DND-41 (cell line): ENCODE measurements at regions not wholly inside any gene's neighbourhood (a gene's known extent, or its start where the extent isn't known, plus 50 kb on each side); places are given as distances from the start of the nearest gene placed in this dataset.

Experiments
- ATAC-seq: fragments of 200-7000 bp; cut with Tn5 transposase; 3 replicates; pipeline ENCODE4 v1.9.1; 2021; ENCODE audit warnings: low read depth; ENCODE audit not compliant: insufficient read depth
- DNase-seq: peaks from one replicate; pipeline ENCODE4 v3.0.0-alpha.2; 2020
- H2AFZ ChIP-seq: 2 replicates; pipeline ENCODE4 v1.6.0; 2012; ENCODE audit warnings: low read depth, low read length
- H3K27ac ChIP-seq: 2 replicates; pipeline ENCODE4 v1.5.1; 2012; ENCODE audit warnings: low read length, inconsistent platforms
- H3K27me3 ChIP-seq: fragments of 200-600 bp; sonication (generic); 2 replicates; pipeline ENCODE4 v1.6.0; 2012; ENCODE audit warnings: low read length, mild to moderate bottlenecking, inconsistent platforms; ENCODE audit not compliant: insufficient read depth, poor library complexity
- H3K36me3 ChIP-seq: 2 replicates; pipeline ENCODE4 v1.5.1; 2012; ENCODE audit warnings: low read length, inconsistent platforms; ENCODE audit not compliant: insufficient read depth
- H3K4me1 ChIP-seq: 2 replicates; pipeline ENCODE4 v1.5.1; 2012; ENCODE audit warnings: mild to moderate bottlenecking, low read length; ENCODE audit not compliant: insufficient read depth
- H3K4me2 ChIP-seq: 2 replicates; pipeline ENCODE4 v1.6.0; 2012; ENCODE audit warnings: mild to moderate bottlenecking, moderate library complexity, low read length, inconsistent platforms; ENCODE audit not compliant: insufficient read depth
- H3K4me3 ChIP-seq, 2 experiments: fragments of 200-600 bp in 1 of 2; shearing (Covaris generic) in 1 of 2; 2 replicates each; pipeline ENCODE4 v1.5.1; 2012 to 2016; ENCODE audit warnings: inconsistent platforms in 2 of 2, low read length in 2 of 2, mild to moderate bottlenecking in 2 of 2, low read depth in 1 of 2, moderate library complexity in 1 of 2
- H3K79me2 ChIP-seq: 2 replicates; pipeline ENCODE4 v1.6.0; 2012; ENCODE audit warnings: low read length, inconsistent platforms; ENCODE audit not compliant: insufficient read depth
- H3K9ac ChIP-seq: 2 replicates; pipeline ENCODE4 v1.6.0; 2012; ENCODE audit warnings: low read depth, mild to moderate bottlenecking, inconsistent platforms, low read length, moderate library complexity
- H3K9me3 ChIP-seq: 2 replicates; pipeline ENCODE4 v1.5.1; 2012; ENCODE audit warnings: low read length, moderate library complexity, mild to moderate bottlenecking, inconsistent platforms; ENCODE audit not compliant: insufficient read depth, severe bottlenecking
- H4K20me1 ChIP-seq: 2 replicates; pipeline ENCODE4 v1.6.0; 2012; ENCODE audit warnings: low read length; ENCODE audit not compliant: insufficient read depth
- CTCF ChIP-seq: IDR thresholded peaks from 2 replicates; pipeline ENCODE4 v1.5.1; 2012; ENCODE audit warnings: borderline replicate concordance, low read length, moderate library complexity, mild to moderate bottlenecking; ENCODE audit not compliant: poor library complexity, severe bottlenecking; ENCODE audit errors: extremely low read depth
- EZH2 ChIP-seq: IDR thresholded peaks from 3 replicates; pipeline ENCODE4 v1.6.1; 2012; ENCODE audit warnings: borderline replicate concordance, low read depth, mild to moderate bottlenecking, moderate library complexity, low read length, inconsistent platforms; ENCODE audit not compliant: severe bottlenecking

DNA sequence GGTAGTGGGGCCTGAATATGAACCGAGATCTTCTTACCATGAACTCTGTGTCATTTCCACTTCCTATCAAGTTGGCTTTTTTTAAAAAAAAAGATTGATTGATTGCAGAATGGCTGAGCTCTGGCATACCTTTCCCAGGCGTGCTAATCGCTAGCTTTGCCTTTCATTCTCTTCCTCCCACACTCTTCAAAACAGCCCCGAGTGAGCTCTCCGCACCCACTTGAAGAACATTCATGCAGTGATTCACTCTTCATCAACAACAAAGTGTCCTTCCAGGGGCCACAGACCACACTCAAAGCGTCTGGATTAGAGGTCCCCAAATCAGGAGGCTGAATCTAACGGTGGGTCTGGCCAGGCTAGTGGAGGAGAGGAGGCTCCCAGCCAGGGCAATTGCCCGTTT is 96.3 kb upstream of the GALNT2 start:
- no peak overlapping the region for H3K4me2 ChIP-seq
- H4K20me1 ChIP-seq: no peaks in the 10 kb centered on the region
- no peak for TF ChIP-seq CTCF
- TF ChIP-seq EZH2: no peak
- H3K4me3 ChIP-seq: no peak overlapping the region
- DNase-seq: no peak
- no peak for ATAC-seq
- no peaks in the 10 kb centered on the region for H3K36me3 ChIP-seq
- no peak overlapping the region for H3K9ac ChIP-seq
- no peak overlapping the region for H3K27ac ChIP-seq
- H3K27me3 ChIP-seq: no peaks in the 10 kb centered on the region
- H3K79me2 ChIP-seq: no peaks in the 10 kb centered on the region
- peaks cover 2% of the 10 kb centered on the region for H3K9me3 ChIP-seq
- H2AFZ ChIP-seq: no peak overlapping the region
- H3K4me1 ChIP-seq: no peaks in the 10 kb centered on the region

DNA sequence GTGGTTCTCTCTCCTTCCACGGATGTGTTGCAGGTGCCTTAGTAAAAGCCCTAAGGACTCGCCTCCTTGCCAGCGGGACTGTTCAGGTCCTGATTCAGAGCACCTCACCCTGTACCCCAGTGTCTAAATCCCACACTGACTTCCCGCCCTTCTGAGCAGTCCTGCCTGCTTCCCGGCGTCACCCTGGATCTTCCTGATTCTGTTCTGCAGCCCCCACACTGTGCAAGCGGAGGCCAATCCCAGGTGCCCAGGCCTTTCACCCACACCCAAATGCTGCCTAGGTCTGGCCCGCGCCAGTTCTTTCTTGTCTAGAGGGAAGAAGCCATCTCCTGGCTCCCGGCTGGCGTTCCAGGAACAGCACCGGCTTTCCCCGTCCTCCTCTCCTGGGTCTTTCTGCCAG is 95.9 kb upstream of the GALNT2 start:
- Histone ChIP-seq H3K27me3 (no peaks in the 10 kb centered on the region), H3K4me3 (no peak overlapping the region), H3K9ac (no peak overlapping the region), H3K4me2 (no peak overlapping the region), H3K27ac (no peak overlapping the region), H3K4me1 (no peaks in the 10 kb centered on the region), H4K20me1 (no peaks in the 10 kb centered on the region), H3K79me2 (no peaks in the 10 kb centered on the region), H2AFZ (no peak overlapping the region), H3K9me3 (peaks cover 6% of the 10 kb centered on the region), H3K36me3 (no peaks in the 10 kb centered on the region)
- TF ChIP-seq EZH2: no peak
- DNase-seq: no peak
- no peak for ATAC-seq

DNA sequence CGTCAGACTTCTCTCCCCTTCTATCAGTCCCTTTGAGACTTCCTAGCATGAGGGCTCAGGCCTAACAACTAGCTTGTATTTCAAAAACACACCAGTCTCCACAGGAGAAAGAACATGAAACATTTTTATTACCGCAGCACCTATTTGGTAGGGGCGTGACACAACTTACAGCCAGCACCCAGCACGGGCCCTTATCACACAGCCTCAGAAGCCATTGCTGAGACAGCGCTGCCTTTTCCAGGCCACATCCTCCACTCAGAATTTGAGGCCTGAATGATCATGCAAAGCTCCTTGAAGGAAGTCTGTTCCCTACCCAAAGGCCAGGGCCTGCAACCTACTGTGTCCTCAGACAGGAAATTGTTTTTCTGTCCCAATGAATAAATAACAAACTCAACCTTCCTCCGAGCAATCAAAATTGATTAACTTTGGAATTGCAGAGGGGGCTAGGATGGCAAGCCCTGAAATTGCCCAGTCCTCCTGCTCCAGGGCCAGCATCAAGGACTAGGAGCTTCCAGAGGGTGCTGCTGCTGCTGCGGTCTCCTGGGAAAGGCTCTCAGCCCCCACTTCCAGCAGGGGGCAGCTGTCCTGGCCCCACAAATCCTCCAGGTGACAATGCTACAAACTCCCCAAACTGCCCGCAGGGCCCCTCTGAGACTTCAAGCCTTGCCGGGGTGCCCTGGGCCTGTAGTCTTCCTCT is 94.3 kb upstream of the GALNT2 start:
- TF ChIP-seq CTCF: peak; percentile 44
- no peak for TF ChIP-seq EZH2
- H3K9me3 ChIP-seq: peaks cover 7% of the 10 kb centered on the region
- H4K20me1 ChIP-seq: no peaks in the 10 kb centered on the region
- no peak overlapping the region for H2AFZ ChIP-seq
- DNase-seq (no peak), ATAC-seq (0 out of 3 replicates have a peak, but pooled peaks have one; percentile 44)
- no peaks in the 10 kb centered on the region for H3K4me1 ChIP-seq
- no peak overlapping the region for H3K4me2 ChIP-seq
- no peaks in the 10 kb centered on the region for H3K79me2 ChIP-seq
- H3K27ac ChIP-seq: no peak overlapping the region
- H3K27me3 ChIP-seq: no peaks in the 10 kb centered on the region
- no peaks in the 10 kb centered on the region for H3K36me3 ChIP-seq
- H3K4me3 ChIP-seq: no peak overlapping the region
- no peak overlapping the region for H3K9ac ChIP-seq

DNA sequence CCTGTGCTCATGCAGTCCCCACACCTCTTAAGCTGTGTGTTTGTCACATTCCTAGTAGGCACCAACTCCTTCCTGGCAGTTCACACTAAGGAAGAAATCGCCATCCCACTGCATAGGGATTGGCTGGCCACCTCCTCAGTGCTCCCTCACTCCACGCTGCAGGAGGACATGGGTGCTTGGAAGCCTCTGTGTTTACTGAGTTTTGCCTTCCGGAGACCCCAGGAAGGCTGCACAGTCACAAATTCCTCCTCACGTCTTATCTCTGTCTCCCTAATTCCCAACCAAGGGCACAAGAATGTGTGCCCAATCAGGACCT is 93.8 kb upstream of the GALNT2 start:
- H3K27me3 ChIP-seq: no peaks in the 10 kb centered on the region
- H3K9ac ChIP-seq: no peak overlapping the region
- no peaks in the 10 kb centered on the region for H3K36me3 ChIP-seq
- no peaks in the 10 kb centered on the region for H3K4me1 ChIP-seq
- ATAC-seq (no peak), DNase-seq (no peak)
- no peak overlapping the region for H3K4me3 ChIP-seq
- H3K79me2 ChIP-seq: no peaks in the 10 kb centered on the region
- no peak overlapping the region for H2AFZ ChIP-seq
- no peak overlapping the region for H3K4me2 ChIP-seq
- no peak overlapping the region for H3K27ac ChIP-seq
- TF ChIP-seq EZH2: no peak
- TF ChIP-seq CTCF: no peak
- H3K9me3 ChIP-seq: peaks cover 7% of the 10 kb centered on the region
- no peaks in the 10 kb centered on the region for H4K20me1 ChIP-seq
